ENCODE measurements at regions not wholly inside any gene's neighbourhood (a gene's known extent, or its start where the extent isn't known, plus 50 kb on each side); places are given as distances from the start of the nearest gene placed in this dataset.
A peak's percentile ranks its signal among the peaks of the same experiment; 100 is the strongest.

- DNase-seq (ENCODE audit: low read depth), result no peak
- TF ChIP-seq, protein P1, sequence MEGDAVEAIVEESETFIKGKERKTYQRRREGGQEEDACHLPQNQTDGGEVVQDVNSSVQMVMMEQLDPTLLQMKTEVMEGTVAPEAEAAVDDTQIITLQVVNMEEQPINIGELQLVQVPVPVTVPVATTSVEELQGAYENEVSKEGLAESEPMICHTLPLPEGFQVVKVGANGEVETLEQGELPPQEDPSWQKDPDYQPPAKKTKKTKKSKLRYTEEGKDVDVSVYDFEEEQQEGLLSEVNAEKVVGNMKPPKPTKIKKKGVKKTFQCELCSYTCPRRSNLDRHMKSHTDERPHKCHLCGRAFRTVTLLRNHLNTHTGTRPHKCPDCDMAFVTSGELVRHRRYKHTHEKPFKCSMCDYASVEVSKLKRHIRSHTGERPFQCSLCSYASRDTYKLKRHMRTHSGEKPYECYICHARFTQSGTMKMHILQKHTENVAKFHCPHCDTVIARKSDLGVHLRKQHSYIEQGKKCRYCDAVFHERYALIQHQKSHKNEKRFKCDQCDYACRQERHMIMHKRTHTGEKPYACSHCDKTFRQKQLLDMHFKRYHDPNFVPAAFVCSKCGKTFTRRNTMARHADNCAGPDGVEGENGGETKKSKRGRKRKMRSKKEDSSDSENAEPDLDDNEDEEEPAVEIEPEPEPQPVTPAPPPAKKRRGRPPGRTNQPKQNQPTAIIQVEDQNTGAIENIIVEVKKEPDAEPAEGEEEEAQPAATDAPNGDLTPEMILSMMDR (conservative IDR thresholded peaks at IDR 0.05; ENCODE audit: low read length), result no peak
- no peak overlapping the region for H3K4me3 ChIP-seq (ENCODE audit: low read length)
Measured at GRCh38 chr1:82245345-82246014, 444.7 kb downstream of the ADGRL2 start.

DNA sequence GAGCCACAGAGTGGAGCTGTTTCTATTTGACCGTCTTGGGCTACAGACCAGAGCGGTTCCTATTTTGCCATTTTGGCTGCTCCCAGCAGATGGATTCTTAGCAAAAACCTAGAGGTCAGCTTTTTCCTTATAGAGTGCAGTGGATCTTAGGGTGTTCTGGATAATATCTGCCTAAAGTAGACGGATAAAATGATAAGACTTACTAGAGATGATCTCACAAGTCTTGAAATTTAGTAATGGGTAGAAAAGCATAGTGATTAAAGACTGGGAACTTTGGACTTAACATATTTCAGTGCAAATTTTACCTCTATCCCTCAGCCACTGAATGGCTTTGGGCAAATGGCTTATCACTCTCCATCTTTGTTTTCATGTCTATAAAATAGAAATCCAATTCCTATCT is 439.8 kb downstream of the ADGRL2 start:
- no peak for DNase-seq (ENCODE audit: low read depth)
- H3K4me3 ChIP-seq (ENCODE audit: low read length), result no peak overlapping the region
- TF ChIP-seq, protein P1 (conservative IDR thresholded peaks at IDR 0.05; ENCODE audit: low read length), result no peak

GRCh38 chr1:82230667-82231066 is 429.9 kb downstream of the ADGRL2 start:
- TF ChIP-seq, protein P1 (conservative IDR thresholded peaks at IDR 0.05; ENCODE audit: low read length), result no peak
- no peak for DNase-seq (ENCODE audit: low read depth)
- no peak overlapping the region for H3K4me3 ChIP-seq (ENCODE audit: low read length)

DNA sequence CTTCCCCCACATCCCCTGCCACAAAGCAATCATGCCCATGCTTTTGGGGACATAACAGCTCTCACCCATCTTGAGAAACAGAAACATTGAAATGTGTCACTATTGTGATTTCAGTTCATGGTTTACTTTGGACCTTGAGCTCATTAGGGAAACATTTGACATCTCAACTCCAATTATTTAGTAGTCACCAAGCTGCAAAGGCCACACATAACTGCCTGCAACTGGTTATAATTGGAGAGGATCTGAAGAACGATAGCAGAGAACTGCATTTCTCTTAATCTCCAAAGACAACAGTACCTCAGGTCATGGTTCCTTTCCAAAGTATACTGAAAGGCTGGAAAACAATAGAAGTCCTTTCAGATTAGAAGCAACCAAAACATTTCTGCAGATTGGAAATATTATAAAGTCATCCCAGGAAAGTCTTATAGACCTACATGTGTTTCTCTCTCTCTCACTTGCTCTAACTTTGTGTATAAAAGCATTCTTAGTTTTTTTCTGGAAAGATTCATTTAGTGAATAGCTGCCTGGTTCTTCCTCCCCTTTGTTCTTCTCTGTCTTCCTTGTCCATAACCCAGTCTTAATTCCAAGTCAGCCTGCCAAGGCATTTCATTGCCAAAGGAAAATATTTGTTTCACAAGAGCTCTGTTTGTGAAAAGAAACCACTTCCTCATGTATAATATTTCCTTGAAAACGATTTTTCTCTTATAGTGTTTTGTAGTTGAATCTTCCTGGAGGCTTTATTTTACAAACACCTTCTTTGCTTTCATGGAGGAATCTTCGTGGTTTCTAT is 426.8 kb downstream of the ADGRL2 start:
- peak; percentile 8 for DNase-seq (ENCODE audit: low read depth)
- H3K4me3 ChIP-seq (ENCODE audit: low read length), result no peak overlapping the region
- TF ChIP-seq, protein P1 (conservative IDR thresholded peaks at IDR 0.05; ENCODE audit: low read length), result no peak

DNA sequence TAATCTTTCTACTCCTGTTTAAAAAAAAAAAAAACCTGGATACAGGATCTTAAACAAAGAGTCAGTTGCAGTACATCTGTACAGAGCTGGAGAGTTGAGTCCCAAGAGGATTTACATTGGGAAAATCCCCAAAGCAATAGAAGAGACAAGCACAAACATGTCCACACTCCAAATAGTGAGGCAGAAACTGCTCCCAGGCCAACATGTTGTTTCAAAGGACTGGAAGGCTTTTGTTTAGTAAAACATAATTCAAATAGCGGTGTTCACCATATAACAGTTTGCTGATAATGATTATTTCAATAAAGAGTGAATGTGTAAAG is 425.4 kb downstream of the ADGRL2 start:
- DNase-seq (ENCODE audit: low read depth), result no peak
- TF ChIP-seq, protein P1 (conservative IDR thresholded peaks at IDR 0.05; ENCODE audit: low read length), result no peak
- no peak overlapping the region for H3K4me3 ChIP-seq (ENCODE audit: low read length)

- H3K4me3 ChIP-seq (ENCODE audit: low read length), result no peak overlapping the region
- TF ChIP-seq, protein P1 (conservative IDR thresholded peaks at IDR 0.05; ENCODE audit: low read length), result no peak
- peak; percentile 5 for DNase-seq (ENCODE audit: low read depth)
Measured at GRCh38 chr1:82225421-82226185, 424.9 kb downstream of the ADGRL2 start.
